SK-N-SH (cell line): ENCODE measurements at regions not wholly inside any gene's neighbourhood (a gene's known extent, or its start where the extent isn't known, plus 50 kb on each side); places are given as distances from the start of the nearest gene placed in this dataset.

Experiments
- CTCF ChIA-PET: fragments of 300-600, 350-600 bp; formaldehyde crosslinking; extraction: SDS; loops from one replicate; lab custom pipeline; 2021; lab: Yijun Ruan, JAX
- POLR2A ChIA-PET: fragments of 350-600 bp; sonication (Branson Sonifier 250); formaldehyde crosslinking; extraction: SDS; loops from one replicate; lab custom pipeline; 2020; ENCODE audit warnings: antibody characterized with exemption, inconsistent platforms; lab: Yijun Ruan, JAX
- DNase-seq: peaks from one replicate; pipeline ENCODE4 v3.0.0; 2012
- H2AFZ ChIP-seq: fragments of 200-600 bp; sonication (generic); 2 replicates; pipeline ENCODE4 v1.8.1; 2016; ENCODE audit warnings: antibody characterized with exemption, mild to moderate bottlenecking, low read depth
- H3F3A ChIP-seq: fragments of 200-600 bp; sonication (generic); replicated peaks from 2 replicates; pipeline ENCODE3; 2016; ENCODE audit warnings: antibody characterized with exemption, mild to moderate bottlenecking; ENCODE audit not compliant: insufficient read depth
- H3K27ac ChIP-seq, 2 experiments: fragments of 200-500 bp in 1 of 2; fragments of 200-600 bp in 1 of 2; sonication (Bioruptor generic) in 1 of 2; sonication (generic), shearing (Covaris generic) in 1 of 2; 2 replicates each; pipeline versions ENCODE4 v1.5.1 to v1.6.1; 2014 to 2016; ENCODE audit warnings: low read depth in 2 of 2, inconsistent platforms in 1 of 2, low read length in 1 of 2, mild to moderate bottlenecking in 1 of 2, mixed read lengths in 1 of 2
- H3K27me3 ChIP-seq: fragments of 200-600 bp; sonication (generic), shearing (Covaris generic); 2 replicates; pipeline ENCODE4 v1.6.1; 2016; ENCODE audit warnings: mixed run types; ENCODE audit not compliant: insufficient read depth
- H3K36me3 ChIP-seq, 2 experiments: fragments of 200-500 bp in 1 of 2; fragments of 200-600 bp in 1 of 2; sonication (Bioruptor generic) in 1 of 2; sonication (generic) in 1 of 2; replicated peaks in 1 of 2; 2 replicates each; pipeline versions ENCODE3 to v1.5.1; 2014 to 2016; ENCODE audit warnings: low read length in 1 of 2, mild to moderate bottlenecking in 1 of 2; ENCODE audit not compliant: insufficient read depth in 2 of 2, control insufficient read depth in 1 of 2
- H3K4me1 ChIP-seq, 2 experiments: fragments of 200-500 bp in 1 of 2; fragments of 200-600 bp in 1 of 2; sonication (Bioruptor generic) in 1 of 2; sonication (generic), shearing (Covaris generic) in 1 of 2; 2 replicates each; pipeline versions ENCODE4 v1.5.1 to v1.6.1; 2014 to 2016; ENCODE audit warnings: low read depth in 1 of 2, low read length in 1 of 2, mixed run types in 1 of 2; ENCODE audit not compliant: insufficient read depth in 2 of 2, control insufficient read depth in 1 of 2
- H3K4me2 ChIP-seq: fragments of 200-600 bp; sonication (generic), shearing (Covaris generic); 2 replicates; pipeline ENCODE4 v1.6.1; 2017; ENCODE audit warnings: mixed run types
- H3K4me3 ChIP-seq, 2 experiments: fragments of 200-500 bp in 1 of 2; fragments of 200-600 bp in 1 of 2; sonication (Bioruptor generic) in 1 of 2; sonication (generic), shearing (Covaris generic) in 1 of 2; 2 replicates each; pipeline versions ENCODE4 v1.5.1 to v1.8.1; 2014 to 2016; ENCODE audit warnings: low read depth in 2 of 2, inconsistent platforms in 1 of 2, low read length in 1 of 2, mild to moderate bottlenecking in 1 of 2, mixed read lengths in 1 of 2, moderate library complexity in 1 of 2
- H3K79me2 ChIP-seq: fragments of 200-600 bp; sonication (generic); 2 replicates; pipeline ENCODE4 v1.8.1; 2017; ENCODE audit warnings: mild to moderate bottlenecking; ENCODE audit not compliant: insufficient read depth
- H3K9ac ChIP-seq: fragments of 200-600 bp; sonication (generic); 2 replicates; pipeline ENCODE4 v1.6.1; 2017; ENCODE audit warnings: mixed run types
- H3K9me2 ChIP-seq: fragments of 200-600 bp; sonication (generic); 2 replicates; pipeline ENCODE4 v1.6.1; 2017; ENCODE audit warnings: mixed run types
- H3K9me3 ChIP-seq: fragments of 200-600 bp; sonication (generic); 2 replicates; pipeline ENCODE4 v1.6.1; 2017; ENCODE audit warnings: mixed run types, mild to moderate bottlenecking, moderate library complexity
- H4K20me1 ChIP-seq: fragments of 200-600 bp; sonication (generic); 2 replicates; pipeline ENCODE4 v1.6.1; 2017; ENCODE audit warnings: mild to moderate bottlenecking, mixed run types; ENCODE audit not compliant: insufficient read depth
- EP300 ChIP-seq, 2 experiments: IDR thresholded peaks; 2 replicates each; pipeline versions ENCODE4 v1.4.0 to v1.6.1; 2012; ENCODE audit warnings: borderline replicate concordance in 1 of 2, low read depth in 1 of 2, low read length in 1 of 2
- FOSL2 ChIP-seq: IDR thresholded peaks from 2 replicates; pipeline ENCODE4 v1.4.0; 2012; ENCODE audit warnings: low read depth, mild to moderate bottlenecking, moderate library complexity, borderline replicate concordance
- FOXM1 ChIP-seq: IDR thresholded peaks from 2 replicates; pipeline ENCODE4 v1.4.0; 2012; ENCODE audit warnings: low read depth, mild to moderate bottlenecking
- GABPA ChIP-seq: IDR thresholded peaks from 2 replicates; pipeline ENCODE4 v1.4.0; 2012; ENCODE audit warnings: low read depth, mild to moderate bottlenecking
- MEF2A ChIP-seq: IDR thresholded peaks from 2 replicates; pipeline ENCODE4 v1.4.0; 2012; ENCODE audit warnings: low read depth, borderline replicate concordance
- RAD21 ChIP-seq: IDR thresholded peaks from 2 replicates; pipeline ENCODE4 v1.6.1; 2012; ENCODE audit warnings: mild to moderate bottlenecking, low read length
- RFX5 ChIP-seq: IDR thresholded peaks from 2 replicates; pipeline ENCODE4 v1.6.1; 2012; ENCODE audit warnings: mild to moderate bottlenecking, improper control_type of control experiment, low read length
- SMC3 ChIP-seq: IDR thresholded peaks from 2 replicates; pipeline ENCODE4 v1.6.1; 2012; ENCODE audit warnings: low read depth, low read length, improper control_type of control experiment
- TCF12 ChIP-seq: IDR thresholded peaks from 2 replicates; pipeline ENCODE4 v1.4.0; 2012
- ZBTB33 ChIP-seq: IDR thresholded peaks from 2 replicates; pipeline ENCODE4 v1.4.0; 2012; ENCODE audit warnings: low read depth, borderline replicate concordance
- WGBS: methylation state at CpG from one replicate; pipeline ENCODE4 v1.1.6; 2017; ENCODE audit warnings: low lambda C conversion rate; 5-methylcytosine and 5-hydroxymethylcytosine counted together
- TF ChIP-seq, protein P1 (sequence below): IDR thresholded peaks from 2 replicates; pipeline ENCODE4 v1.4.0; 2012; ENCODE audit warnings: low read depth
- TF ChIP-seq, protein P2 (sequence below): fragments of 200-600 bp; sonication (generic); IDR thresholded peaks from 2 replicates; pipeline ENCODE4 v1.6.1; 2017; ENCODE audit warnings: antibody characterized with exemption, mild to moderate bottlenecking, moderate library complexity

GRCh38 chr11:103534191-103534590 is 425.0 kb downstream of the DYNC2H1 start (continued):
- no peak for TF ChIP-seq ZBTB33
- TF ChIP-seq FOSL2: no peak
- TF ChIP-seq, protein P1, sequence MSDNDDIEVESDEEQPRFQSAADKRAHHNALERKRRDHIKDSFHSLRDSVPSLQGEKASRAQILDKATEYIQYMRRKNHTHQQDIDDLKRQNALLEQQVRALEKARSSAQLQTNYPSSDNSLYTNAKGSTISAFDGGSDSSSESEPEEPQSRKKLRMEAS: no peak
- TF ChIP-seq RAD21: no peak
- TF ChIP-seq FOXM1: no peak
- TF ChIP-seq SMC3: no peak
- no peak for TF ChIP-seq RFX5
- TF ChIP-seq MEF2A: no peak

DNA sequence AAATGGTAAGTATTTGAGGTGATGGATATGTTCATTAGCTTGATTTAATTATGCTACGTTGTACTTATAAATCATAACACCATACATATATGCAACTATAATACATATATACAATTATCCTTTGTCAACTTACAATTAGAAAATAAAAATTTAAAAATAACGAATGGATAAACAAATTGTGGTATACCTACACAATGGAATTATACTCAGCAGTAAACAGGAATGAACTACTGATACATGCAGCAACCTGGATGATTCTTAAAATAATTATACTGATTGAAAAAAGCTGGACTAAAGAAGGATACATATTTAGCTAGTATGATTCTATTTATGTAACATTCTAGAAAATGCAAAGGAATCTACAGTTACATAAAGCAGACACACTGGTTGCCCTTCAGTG is 425.7 kb downstream of the DYNC2H1 start:
- no peaks in the 10 kb centered on the region for H3K79me2 ChIP-seq
- POLR2A ChIA-PET: no interaction called here
- TF ChIP-seq, protein P2, sequence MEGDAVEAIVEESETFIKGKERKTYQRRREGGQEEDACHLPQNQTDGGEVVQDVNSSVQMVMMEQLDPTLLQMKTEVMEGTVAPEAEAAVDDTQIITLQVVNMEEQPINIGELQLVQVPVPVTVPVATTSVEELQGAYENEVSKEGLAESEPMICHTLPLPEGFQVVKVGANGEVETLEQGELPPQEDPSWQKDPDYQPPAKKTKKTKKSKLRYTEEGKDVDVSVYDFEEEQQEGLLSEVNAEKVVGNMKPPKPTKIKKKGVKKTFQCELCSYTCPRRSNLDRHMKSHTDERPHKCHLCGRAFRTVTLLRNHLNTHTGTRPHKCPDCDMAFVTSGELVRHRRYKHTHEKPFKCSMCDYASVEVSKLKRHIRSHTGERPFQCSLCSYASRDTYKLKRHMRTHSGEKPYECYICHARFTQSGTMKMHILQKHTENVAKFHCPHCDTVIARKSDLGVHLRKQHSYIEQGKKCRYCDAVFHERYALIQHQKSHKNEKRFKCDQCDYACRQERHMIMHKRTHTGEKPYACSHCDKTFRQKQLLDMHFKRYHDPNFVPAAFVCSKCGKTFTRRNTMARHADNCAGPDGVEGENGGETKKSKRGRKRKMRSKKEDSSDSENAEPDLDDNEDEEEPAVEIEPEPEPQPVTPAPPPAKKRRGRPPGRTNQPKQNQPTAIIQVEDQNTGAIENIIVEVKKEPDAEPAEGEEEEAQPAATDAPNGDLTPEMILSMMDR: no peak
- TF ChIP-seq GABPA: no peak
- peak; percentile 15 to 24; a peak in 1 of 4 replicates for TF ChIP-seq EP300 (IDR thresholded peaks at IDR 0.05; ENCODE audit: borderline replicate concordance in 1 of 2, low read depth in 1 of 2, low read length in 1 of 2)
- peak; percentile 61; the same call in 1 of the 2 replicates for TF ChIP-seq TCF12
- no peak for TF ChIP-seq MEF2A
- H3K9me3 ChIP-seq: no peaks in the 10 kb centered on the region
- no peaks in the 10 kb centered on the region for H3K27me3 ChIP-seq
- no peak for DNase-seq
- peaks cover 44 to 51% of the 10 kb centered on the region in 2 experiments for H3K4me1 ChIP-seq
- H3K27ac ChIP-seq: peak overlapping the region in 1 of 2 experiments; percentile 99; a peak in 2 of 4 replicates
- no peak overlapping the region for H2AFZ ChIP-seq
- H3K36me3 ChIP-seq: no peaks in the 10 kb centered on the region
- H3K9me2 ChIP-seq: no peaks in the 10 kb centered on the region
- H4K20me1 ChIP-seq: no peaks in the 10 kb centered on the region
- peaks cover 41% of the 10 kb centered on the region for H3F3A ChIP-seq
- 44% methylated on average over 2 of the region's 2 CpGs for WGBS
- CTCF ChIA-PET: interaction anchor here (0.6 to 2.7 kb wide), 9 partner anchors 9 to 209 kb away, joined by 3 to 8 read pairs (median 4); no protein-coding TSS in a partner anchor
- H3K4me2 ChIP-seq: no peak overlapping the region
- H3K4me3 ChIP-seq: no peak overlapping the region; a peak in 1 of 4 replicates
- H3K9ac ChIP-seq: no peak overlapping the region
